RKO (cell line): ENCODE measurements at regions not wholly inside any gene's neighbourhood (a gene's known extent, or its start where the extent isn't known, plus 50 kb on each side); places are given as distances from the start of the nearest gene placed in this dataset.
A peak's percentile ranks its signal among the peaks of the same experiment; 100 is the strongest.
"Not testable (repeated sequence)": the region's sequence is repeated elsewhere in the genome, so short reads cannot be mapped to it uniquely, and the experiment has no call there.

ENCODE experiments used
- DNase-seq: peaks from one replicate; pipeline ENCODE4 v3.0.0-alpha.2; 2016; ENCODE audit warnings: low spot score

GRCh38 chr15:66883284-66883911 lies 181.4 kb downstream of the SMAD6 start:
- peak; percentile 91 for DNase-seq

GRCh38 chr15:66884115-66884622 lies 181.2 kb upstream of the SMAD3 start:
- no peak for DNase-seq

- DNase-seq = no peak
These were observed 180.7 kb upstream of the SMAD3 start for GRCh38 chr15:66884661-66885237.

- no peak for DNase-seq
These were observed 180.0 kb upstream of the SMAD3 start for GRCh38 chr15:66885281-66885915.

- DNase-seq = no peak
These were observed 179.1 kb upstream of the SMAD3 start for GRCh38 chr15:66886241-66886675.

GRCh38 chr15:66886686-66887273 lies 178.6 kb upstream of the SMAD3 start:
- no peak for DNase-seq

GRCh38 chr15:66889298-66889697 lies 176.1 kb upstream of the SMAD3 start:
- DNase-seq = not testable (repeated sequence)

- no peak for DNase-seq
These were observed 173.6 kb upstream of the SMAD3 start for GRCh38 chr15:66891776-66892175.

GRCh38 chr15:66893294-66893693 lies 172.1 kb upstream of the SMAD3 start:
- DNase-seq = no peak

GRCh38 chr15:66894363-66894762 lies 171.0 kb upstream of the SMAD3 start:
- DNase-seq = no peak

- DNase-seq = no peak
These were observed 170.2 kb upstream of the SMAD3 start for GRCh38 chr15:66894986-66895780.

- no peak for DNase-seq
These were observed 169.5 kb upstream of the SMAD3 start for GRCh38 chr15:66895794-66896453.

GRCh38 chr15:66896611-66897010 lies 168.8 kb upstream of the SMAD3 start:
- no peak for DNase-seq

- no peak for DNase-seq
These were observed 168.0 kb upstream of the SMAD3 start for GRCh38 chr15:66897416-66897815.

GRCh38 chr15:66897971-66898370 lies 167.4 kb upstream of the SMAD3 start:
- no peak for DNase-seq

GRCh38 chr15:66898656-66899386 lies 166.6 kb upstream of the SMAD3 start:
- no peak for DNase-seq

- peak; percentile 11 for DNase-seq
These were observed 165.6 kb upstream of the SMAD3 start for GRCh38 chr15:66899555-66900350.

GRCh38 chr15:66900586-66901310 lies 164.7 kb upstream of the SMAD3 start:
- no peak for DNase-seq

GRCh38 chr15:66901336-66902100 lies 163.9 kb upstream of the SMAD3 start:
- no peak for DNase-seq
